GM18511 (cell line): ENCODE measurements at regions not wholly inside any gene's neighbourhood (a gene's known extent, or its start where the extent isn't known, plus 50 kb on each side); places are given as distances from the start of the nearest gene placed in this dataset.

Experiments used
- ATAC-seq: cut with Tn5 transposase; IDR thresholded peaks from one replicate; pipeline ENCODE4 v1.9.1; 2021; ENCODE audit warnings: mild to moderate bottlenecking, moderate library complexity; ENCODE audit not compliant: unreplicated experiment

GRCh38 chr13:40434516-40435397 is 231.7 kb downstream of the FOXO1 start:
- no peak for ATAC-seq

- ATAC-seq: no peak
Measured at GRCh38 chr13:40438022-40438680, 228.3 kb downstream of the FOXO1 start.

- ATAC-seq: peak; percentile 53
Measured at GRCh38 chr13:40438999-40439797, 227.2 kb downstream of the FOXO1 start.

- ATAC-seq: no peak
Measured at GRCh38 chr13:40439928-40440327, 226.5 kb downstream of the FOXO1 start.

- ATAC-seq: no peak
Measured at GRCh38 chr13:40440990-40441820, 225.2 kb downstream of the FOXO1 start.

GRCh38 chr13:40442231-40442630 is 224.2 kb downstream of the FOXO1 start:
- no peak for ATAC-seq

- ATAC-seq: no peak
Measured at GRCh38 chr13:40442826-40443225, 223.6 kb downstream of the FOXO1 start.

- ATAC-seq: no peak
Measured at GRCh38 chr13:40444241-40444640, 222.2 kb downstream of the FOXO1 start.

GRCh38 chr13:40445557-40445990 is 220.9 kb downstream of the FOXO1 start:
- ATAC-seq: peak; percentile 99

GRCh38 chr13:40446365-40446764 is 220.1 kb downstream of the FOXO1 start:
- ATAC-seq: no peak

GRCh38 chr13:40447857-40448256 is 218.6 kb downstream of the FOXO1 start:
- ATAC-seq: no peak

- no peak for ATAC-seq
Measured at GRCh38 chr13:40452038-40452666, 214.3 kb downstream of the FOXO1 start.

- ATAC-seq: no peak
Measured at GRCh38 chr13:40452741-40453334, 213.6 kb downstream of the FOXO1 start.

GRCh38 chr13:40453351-40454021 is 213.0 kb downstream of the FOXO1 start:
- ATAC-seq: no peak

GRCh38 chr13:40456397-40456953 is 210.0 kb downstream of the FOXO1 start:
- no peak for ATAC-seq

GRCh38 chr13:40456979-40457553 is 209.4 kb downstream of the FOXO1 start:
- no peak for ATAC-seq

- ATAC-seq: no peak
Measured at GRCh38 chr13:40457929-40458719, 208.3 kb downstream of the FOXO1 start.

- ATAC-seq: no peak
Measured at GRCh38 chr13:40458720-40458990, 207.8 kb downstream of the FOXO1 start.
